ENCODE measurements at regions not wholly inside any gene's neighbourhood (a gene's known extent, or its start where the extent isn't known, plus 50 kb on each side); places are given as distances from the start of the nearest gene placed in this dataset.
"Not testable (repeated sequence)": the region's sequence is repeated elsewhere in the genome, so short reads cannot be mapped to it uniquely, and the experiment has no call there.

DNA sequence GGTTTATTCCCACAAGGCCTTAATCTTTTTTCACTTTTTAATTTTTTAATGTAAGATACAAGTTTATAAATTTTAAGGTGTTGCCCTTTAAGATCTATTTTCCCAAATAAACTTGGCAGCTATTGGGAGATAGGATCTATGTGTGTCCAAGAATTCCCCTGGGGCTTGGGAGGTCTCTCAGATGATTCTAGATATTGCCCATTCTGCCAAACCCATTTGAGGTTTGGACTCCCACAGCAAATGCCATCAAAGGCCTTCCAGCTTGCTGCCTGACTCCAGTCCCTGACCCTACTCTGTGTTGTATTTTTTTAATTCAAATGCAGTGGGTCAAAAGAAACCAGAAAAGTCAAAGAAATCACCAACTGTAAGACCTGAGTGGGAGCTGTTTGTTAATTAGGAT lies 120.0 kb upstream of the CHRDL1 start:
- no peaks in the 10 kb centered on the region for H3K9me3 Mint-ChIP-seq (ENCODE audit: low read depth)

DNA sequence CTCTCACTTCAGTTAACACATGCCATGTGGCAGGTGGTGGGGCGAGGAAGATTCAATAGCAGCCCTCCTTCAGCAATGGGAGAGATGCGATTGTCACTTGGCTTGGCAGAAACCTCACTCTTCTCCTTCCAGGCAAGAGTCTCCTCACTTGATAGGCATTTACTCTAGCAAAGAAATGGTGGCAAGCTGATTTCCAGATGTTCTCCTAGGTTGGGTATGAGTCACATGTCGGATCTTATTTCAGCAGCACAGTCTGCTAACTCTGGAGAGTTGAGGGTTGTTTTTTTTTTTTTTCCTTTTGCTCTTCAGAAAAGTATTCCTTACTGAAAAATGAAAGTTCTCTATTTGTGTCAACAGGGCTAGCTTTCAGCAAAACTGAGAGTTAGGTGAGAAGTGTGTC lies 119.5 kb upstream of the CHRDL1 start:
- Mint-ChIP-seq H3K36me3 (ENCODE audit: insufficient read depth) (no peaks in the 10 kb centered on the region), H3K9me3 (ENCODE audit: low read depth) (no peaks in the 10 kb centered on the region), H3K27me3 (peaks cover 2% of the 10 kb centered on the region), H3K27ac (no peak overlapping the region), H3K4me1 (ENCODE audit: low read depth) (no peaks in the 10 kb centered on the region), H3K4me3 (ENCODE audit: low read depth) (no peak overlapping the region)
- no peak for DNase-seq (ENCODE audit: low spot score, unreplicated experiment)
- TF ChIP-seq, protein P1, sequence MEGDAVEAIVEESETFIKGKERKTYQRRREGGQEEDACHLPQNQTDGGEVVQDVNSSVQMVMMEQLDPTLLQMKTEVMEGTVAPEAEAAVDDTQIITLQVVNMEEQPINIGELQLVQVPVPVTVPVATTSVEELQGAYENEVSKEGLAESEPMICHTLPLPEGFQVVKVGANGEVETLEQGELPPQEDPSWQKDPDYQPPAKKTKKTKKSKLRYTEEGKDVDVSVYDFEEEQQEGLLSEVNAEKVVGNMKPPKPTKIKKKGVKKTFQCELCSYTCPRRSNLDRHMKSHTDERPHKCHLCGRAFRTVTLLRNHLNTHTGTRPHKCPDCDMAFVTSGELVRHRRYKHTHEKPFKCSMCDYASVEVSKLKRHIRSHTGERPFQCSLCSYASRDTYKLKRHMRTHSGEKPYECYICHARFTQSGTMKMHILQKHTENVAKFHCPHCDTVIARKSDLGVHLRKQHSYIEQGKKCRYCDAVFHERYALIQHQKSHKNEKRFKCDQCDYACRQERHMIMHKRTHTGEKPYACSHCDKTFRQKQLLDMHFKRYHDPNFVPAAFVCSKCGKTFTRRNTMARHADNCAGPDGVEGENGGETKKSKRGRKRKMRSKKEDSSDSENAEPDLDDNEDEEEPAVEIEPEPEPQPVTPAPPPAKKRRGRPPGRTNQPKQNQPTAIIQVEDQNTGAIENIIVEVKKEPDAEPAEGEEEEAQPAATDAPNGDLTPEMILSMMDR (IDR thresholded peaks at IDR 0.05; ENCODE audit: unreplicated experiment): no peak

More for the DNA sequence above, 120.0 kb upstream of the CHRDL1 start:
- H3K4me1 Mint-ChIP-seq (ENCODE audit: low read depth): no peaks in the 10 kb centered on the region
- no peak overlapping the region for H3K27ac Mint-ChIP-seq
- peaks cover 2% of the 10 kb centered on the region for H3K27me3 Mint-ChIP-seq
- H3K4me3 Mint-ChIP-seq (ENCODE audit: low read depth): no peak overlapping the region
- H3K36me3 Mint-ChIP-seq (ENCODE audit: insufficient read depth): no peaks in the 10 kb centered on the region
- DNase-seq (ENCODE audit: low spot score, unreplicated experiment): no peak
- TF ChIP-seq, protein P1 (IDR thresholded peaks at IDR 0.05; ENCODE audit: unreplicated experiment): no peak

DNA sequence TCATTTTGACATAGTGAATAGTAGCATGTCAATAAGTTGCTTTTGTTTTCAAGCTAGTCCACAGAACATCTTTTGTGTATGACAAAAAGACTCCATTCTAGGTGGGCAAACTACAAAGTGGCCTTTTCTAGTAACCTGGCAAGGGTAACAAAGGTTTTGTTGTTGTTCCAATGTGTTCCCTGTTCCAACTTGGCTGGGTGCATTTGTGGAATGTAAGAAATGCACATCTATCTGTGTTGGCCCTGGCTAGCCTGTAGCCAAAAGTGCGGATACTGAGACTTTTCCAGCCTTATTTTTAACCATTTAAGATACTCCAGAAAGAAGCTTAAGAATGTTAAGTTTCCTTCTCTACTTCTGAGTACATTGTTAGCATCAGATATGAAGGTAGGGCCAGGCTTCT lies 118.7 kb upstream of the CHRDL1 start:
- no peaks in the 10 kb centered on the region for H3K9me3 Mint-ChIP-seq (ENCODE audit: low read depth)

DNA sequence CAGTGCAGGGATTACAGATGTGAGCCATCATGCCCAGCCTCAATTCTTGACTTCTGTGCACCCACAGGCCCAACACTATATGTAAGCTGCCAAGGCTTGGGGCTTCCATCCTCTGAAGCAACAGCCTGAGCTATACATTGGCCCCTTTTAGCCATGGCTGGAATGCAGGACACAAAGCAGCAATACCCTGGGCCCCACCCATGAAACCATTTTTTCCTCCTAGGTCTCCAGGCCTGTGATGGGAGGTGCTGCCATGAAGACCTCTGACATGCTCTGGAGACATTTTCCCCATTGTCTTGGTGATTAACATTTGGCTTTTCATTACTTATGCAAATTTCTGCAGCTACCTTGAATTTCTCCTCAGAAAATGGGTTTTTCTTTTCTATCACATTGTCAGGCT lies 109.1 kb upstream of the CHRDL1 start:
- H3K27ac Mint-ChIP-seq; H3K27me3 Mint-ChIP-seq; H3K4me1 Mint-ChIP-seq (ENCODE audit: low read depth); H3K4me3 Mint-ChIP-seq (ENCODE audit: low read depth); DNase-seq (ENCODE audit: low spot score, unreplicated experiment); H3K36me3 Mint-ChIP-seq (ENCODE audit: insufficient read depth): not testable (repeated sequence)
- H3K9me3 Mint-ChIP-seq (ENCODE audit: low read depth): peaks cover 14% of the 10 kb centered on the region

More for the DNA sequence above, 118.7 kb upstream of the CHRDL1 start:
- H3K36me3 Mint-ChIP-seq (ENCODE audit: insufficient read depth): no peaks in the 10 kb centered on the region
- TF ChIP-seq, protein P1 (IDR thresholded peaks at IDR 0.05; ENCODE audit: unreplicated experiment): no peak
- no peak for DNase-seq (ENCODE audit: low spot score, unreplicated experiment)
- no peak overlapping the region for H3K4me3 Mint-ChIP-seq (ENCODE audit: low read depth)
- H3K4me1 Mint-ChIP-seq (ENCODE audit: low read depth): no peaks in the 10 kb centered on the region
- H3K27me3 Mint-ChIP-seq: peaks cover 2% of the 10 kb centered on the region
- H3K27ac Mint-ChIP-seq: no peak overlapping the region

DNA sequence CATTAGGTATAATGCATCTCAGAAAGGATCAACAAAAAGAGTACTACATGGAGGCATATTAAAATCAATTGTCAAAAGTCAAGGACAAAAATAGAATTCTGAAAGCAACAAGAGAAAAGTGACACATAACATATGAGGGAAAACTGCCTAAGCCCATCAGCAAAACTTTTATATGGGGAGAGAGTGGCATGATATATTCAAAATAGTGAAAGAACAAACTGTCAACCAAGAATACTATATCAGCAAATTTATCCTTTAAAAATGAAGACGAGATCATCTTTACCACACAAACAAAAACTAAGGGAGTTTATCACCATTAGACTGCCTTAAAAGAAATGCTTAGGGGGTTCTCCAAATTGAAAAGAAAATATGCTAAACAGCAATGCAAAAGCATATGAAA lies 86.4 kb upstream of the CHRDL1 start:
- DNase-seq (ENCODE audit: low spot score, unreplicated experiment): no peak
- TF ChIP-seq, protein P1 (IDR thresholded peaks at IDR 0.05; ENCODE audit: unreplicated experiment): no peak
- Mint-ChIP-seq H3K27me3 (peaks cover 2% of the 10 kb centered on the region), H3K4me3 (ENCODE audit: low read depth) (no peak overlapping the region), H3K27ac (no peak overlapping the region), H3K36me3 (ENCODE audit: insufficient read depth) (no peaks in the 10 kb centered on the region), H3K4me1 (ENCODE audit: low read depth) (no peaks in the 10 kb centered on the region), H3K9me3 (ENCODE audit: low read depth) (peaks cover 15% of the 10 kb centered on the region)

DNA sequence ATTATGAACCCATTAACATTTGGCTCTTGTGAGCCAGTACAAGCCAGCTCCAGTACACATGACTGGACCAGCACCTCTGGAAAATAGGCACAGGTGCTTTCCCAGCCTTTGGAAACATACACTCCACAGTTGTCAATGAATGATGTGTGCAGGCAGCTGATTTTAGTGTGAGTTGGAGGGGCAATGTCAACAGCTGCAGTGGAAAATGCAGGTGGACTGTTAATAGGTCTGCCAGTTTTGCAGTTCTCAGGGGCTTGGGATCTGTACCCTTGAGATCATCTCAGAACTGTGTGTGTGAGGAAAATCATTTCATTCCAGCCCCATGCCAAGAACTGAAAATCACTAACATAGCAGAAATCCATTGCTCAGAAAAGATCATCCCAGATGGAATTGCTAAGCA lies 81.7 kb upstream of the CHRDL1 start:
- H3K27me3 Mint-ChIP-seq: no peaks in the 10 kb centered on the region
- no peaks in the 10 kb centered on the region for H3K36me3 Mint-ChIP-seq (ENCODE audit: insufficient read depth)
- H3K4me1 Mint-ChIP-seq (ENCODE audit: low read depth): no peaks in the 10 kb centered on the region
- H3K9me3 Mint-ChIP-seq (ENCODE audit: low read depth): peaks cover 12% of the 10 kb centered on the region
- no peak for DNase-seq (ENCODE audit: low spot score, unreplicated experiment)
- no peak overlapping the region for H3K4me3 Mint-ChIP-seq (ENCODE audit: low read depth)
- TF ChIP-seq, protein P1 (IDR thresholded peaks at IDR 0.05; ENCODE audit: unreplicated experiment): no peak
- H3K27ac Mint-ChIP-seq: no peak overlapping the region

Data from progenitor cell of endocrine pancreas (in vitro differentiated cells).